ENCODE measurements at regions not wholly inside any gene's neighbourhood (a gene's known extent, or its start where the extent isn't known, plus 50 kb on each side); places are given as distances from the start of the nearest gene placed in this dataset.
"Not testable (repeated sequence)": the region's sequence is repeated elsewhere in the genome, so short reads cannot be mapped to it uniquely, and the experiment has no call there.

- TF ChIP-seq CTCF (IDR thresholded peaks at IDR 0.05; ENCODE audit: low read depth, low read length) = no peak
- H3K27me3 ChIP-seq (ENCODE audit: insufficient read depth, low read depth, severe bottlenecking) = no peaks in the 10 kb centered on the region
- H3K36me3 ChIP-seq = no peaks in the 10 kb centered on the region
- no peak for DNase-seq
- no peaks in the 10 kb centered on the region for H3K9me3 ChIP-seq (ENCODE audit: severe bottlenecking)
- H3K27ac ChIP-seq = no peak overlapping the region
- no peak overlapping the region for H3K4me3 ChIP-seq (ENCODE audit: low read depth, low read length)
Measured at GRCh38 chr6:110542311-110543024, 66.1 kb upstream of the SLC22A16 start.

GRCh38 chr6:110541701-110542309, 65.4 kb upstream of the SLC22A16 start:
- Histone ChIP-seq H3K27ac (no peak overlapping the region), H3K27me3 (ENCODE audit: insufficient read depth, low read depth, severe bottlenecking) (no peaks in the 10 kb centered on the region), H3K4me3 (ENCODE audit: low read depth, low read length) (no peak overlapping the region), H3K36me3 (no peaks in the 10 kb centered on the region), H3K9me3 (ENCODE audit: severe bottlenecking) (no peaks in the 10 kb centered on the region)
- DNase-seq = no peak
- TF ChIP-seq CTCF (IDR thresholded peaks at IDR 0.05; ENCODE audit: low read depth, low read length) = no peak

- not testable (repeated sequence) for H3K27ac ChIP-seq, DNase-seq
Measured at GRCh38 chr6:110539277-110540019, 63.0 kb upstream of the SLC22A16 start.

GRCh38 chr6:110538416-110539160, 62.2 kb upstream of the SLC22A16 start:
- no peaks in the 10 kb centered on the region for H3K27me3 ChIP-seq (ENCODE audit: insufficient read depth, low read depth, severe bottlenecking)
- no peaks in the 10 kb centered on the region for H3K36me3 ChIP-seq
- H3K27ac ChIP-seq = no peak overlapping the region
- no peaks in the 10 kb centered on the region for H3K9me3 ChIP-seq (ENCODE audit: severe bottlenecking)
- DNase-seq = no peak
- no peak overlapping the region for H3K4me3 ChIP-seq (ENCODE audit: low read depth, low read length)
- no peak for TF ChIP-seq CTCF (IDR thresholded peaks at IDR 0.05; ENCODE audit: low read depth, low read length)

More at GRCh38 chr6:110539277-110540019, 63.0 kb upstream of the SLC22A16 start:
- H3K4me3 ChIP-seq (ENCODE audit: low read depth, low read length); H3K27me3 ChIP-seq (ENCODE audit: insufficient read depth, low read depth, severe bottlenecking); H3K36me3 ChIP-seq; H3K9me3 ChIP-seq (ENCODE audit: severe bottlenecking): not testable (repeated sequence)

- no peaks in the 10 kb centered on the region for H3K27me3 ChIP-seq (ENCODE audit: insufficient read depth, low read depth, severe bottlenecking)
- no peak overlapping the region for H3K27ac ChIP-seq
- no peak overlapping the region for H3K4me3 ChIP-seq (ENCODE audit: low read depth, low read length)
- DNase-seq = no peak
- no peaks in the 10 kb centered on the region for H3K36me3 ChIP-seq
- H3K9me3 ChIP-seq (ENCODE audit: severe bottlenecking) = no peaks in the 10 kb centered on the region
- TF ChIP-seq CTCF (IDR thresholded peaks at IDR 0.05; ENCODE audit: low read depth, low read length) = no peak
Measured at GRCh38 chr6:110537208-110538123, 61.1 kb upstream of the SLC22A16 start.

Data from WERI-Rb-1 (cell line).